ENCODE measurements at regions not wholly inside any gene's neighbourhood (a gene's known extent, or its start where the extent isn't known, plus 50 kb on each side); places are given as distances from the start of the nearest gene placed in this dataset.

GRCh38 chr2:33859811-33860461, 260.8 kb upstream of the FAM98A start:
- DNase-seq (ENCODE audit: low spot score) = no peak

- no peak for DNase-seq (ENCODE audit: low spot score)
These were observed 260.1 kb upstream of the FAM98A start for GRCh38 chr2:33859176-33859575.

- DNase-seq (ENCODE audit: low spot score) = peak; percentile 74
These were observed 249.4 kb upstream of the FAM98A start for GRCh38 chr2:33848486-33848885.

- peak; percentile 59 for DNase-seq (ENCODE audit: low spot score)
These were observed 240.7 kb upstream of the FAM98A start for GRCh38 chr2:33839791-33840190.

GRCh38 chr2:33836628-33837027, 237.5 kb upstream of the FAM98A start:
- no peak for DNase-seq (ENCODE audit: low spot score)

- no peak for DNase-seq (ENCODE audit: low spot score)
These were observed 236.8 kb upstream of the FAM98A start for GRCh38 chr2:33835911-33836310.

GRCh38 chr2:33822964-33823363, 223.9 kb upstream of the FAM98A start:
- DNase-seq (ENCODE audit: low spot score) = no peak

GRCh38 chr2:33812707-33813106, 213.6 kb upstream of the FAM98A start:
- no peak for DNase-seq (ENCODE audit: low spot score)

GRCh38 chr2:33810046-33810835, 211.1 kb upstream of the FAM98A start:
- no peak for DNase-seq (ENCODE audit: low spot score)

- no peak for DNase-seq (ENCODE audit: low spot score)
These were observed 206.9 kb upstream of the FAM98A start for GRCh38 chr2:33806041-33806440.

- DNase-seq (ENCODE audit: low spot score) = no peak
These were observed 205.1 kb upstream of the FAM98A start for GRCh38 chr2:33804155-33804554.

- DNase-seq (ENCODE audit: low spot score) = no peak
These were observed 197.4 kb upstream of the FAM98A start for GRCh38 chr2:33796511-33796910.

- no peak for DNase-seq (ENCODE audit: low spot score)
These were observed 192.5 kb upstream of the FAM98A start for GRCh38 chr2:33791625-33792024.

- DNase-seq (ENCODE audit: low spot score) = no peak
These were observed 188.9 kb upstream of the FAM98A start for GRCh38 chr2:33788044-33788443.

GRCh38 chr2:33786881-33787280, 187.8 kb upstream of the FAM98A start:
- no peak for DNase-seq (ENCODE audit: low spot score)

- DNase-seq (ENCODE audit: low spot score) = no peak
These were observed 186.4 kb upstream of the FAM98A start for GRCh38 chr2:33785201-33786106.

GRCh38 chr2:33784488-33784887, 185.4 kb upstream of the FAM98A start:
- DNase-seq (ENCODE audit: low spot score) = no peak

GRCh38 chr2:33782395-33783230, 183.5 kb upstream of the FAM98A start:
- DNase-seq (ENCODE audit: low spot score) = no peak

GRCh38 chr2:33777786-33778185, 178.7 kb upstream of the FAM98A start:
- peak; percentile 15 for DNase-seq (ENCODE audit: low spot score)

GRCh38 chr2:33775306-33775705, 176.2 kb upstream of the FAM98A start:
- no peak for DNase-seq (ENCODE audit: low spot score)

- DNase-seq (ENCODE audit: low spot score) = no peak
These were observed 170.9 kb upstream of the FAM98A start for GRCh38 chr2:33770023-33770422.

- no peak for DNase-seq (ENCODE audit: low spot score)
These were observed 167.1 kb upstream of the FAM98A start for GRCh38 chr2:33766175-33766574.
